Colon (tissue), 2 donors: ENCODE measurements at regions not wholly inside any gene's neighbourhood (a gene's known extent, or its start where the extent isn't known, plus 50 kb on each side); places are given as distances from the start of the nearest gene placed in this dataset.
"Not testable (repeated sequence)": the region's sequence is repeated elsewhere in the genome, so short reads cannot be mapped to it uniquely, and the experiment has no call there.

Experiments
- FAIRE-seq: peaks from 2 replicates; lab custom pipeline; 2012; peaks lifted over from hg19 to GRCh38; lab: Jason Lieb, UNC
- donor health status: control.
- donor health status: control.

GRCh38 chr5:27129926-27130325 lies 91.5 kb upstream of the CDH9 start:
- FAIRE-seq: peak; percentile 5

DNA sequence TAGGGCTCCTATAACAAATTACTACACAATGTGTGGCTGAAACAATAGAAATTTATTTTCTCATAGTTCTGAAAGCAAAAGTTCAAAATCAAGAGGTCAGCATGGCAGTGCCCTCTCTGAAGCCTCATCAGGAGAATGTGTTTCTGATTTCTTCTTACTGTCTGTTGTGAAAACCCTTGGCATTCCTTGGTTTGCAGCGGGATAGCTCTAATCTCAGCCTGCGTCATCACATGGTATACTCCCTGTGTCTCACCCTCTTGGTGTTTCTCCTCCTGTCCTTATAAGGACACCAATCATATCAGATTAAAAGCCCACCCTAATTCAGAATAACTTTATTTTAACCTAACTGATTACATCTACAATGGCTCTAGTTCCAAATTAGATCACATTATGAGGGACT lies 87.5 kb upstream of the CDH9 start:
- no peak for FAIRE-seq

- FAIRE-seq: no peak
Measured at GRCh38 chr5:27124590-27124989, 86.2 kb upstream of the CDH9 start.

DNA sequence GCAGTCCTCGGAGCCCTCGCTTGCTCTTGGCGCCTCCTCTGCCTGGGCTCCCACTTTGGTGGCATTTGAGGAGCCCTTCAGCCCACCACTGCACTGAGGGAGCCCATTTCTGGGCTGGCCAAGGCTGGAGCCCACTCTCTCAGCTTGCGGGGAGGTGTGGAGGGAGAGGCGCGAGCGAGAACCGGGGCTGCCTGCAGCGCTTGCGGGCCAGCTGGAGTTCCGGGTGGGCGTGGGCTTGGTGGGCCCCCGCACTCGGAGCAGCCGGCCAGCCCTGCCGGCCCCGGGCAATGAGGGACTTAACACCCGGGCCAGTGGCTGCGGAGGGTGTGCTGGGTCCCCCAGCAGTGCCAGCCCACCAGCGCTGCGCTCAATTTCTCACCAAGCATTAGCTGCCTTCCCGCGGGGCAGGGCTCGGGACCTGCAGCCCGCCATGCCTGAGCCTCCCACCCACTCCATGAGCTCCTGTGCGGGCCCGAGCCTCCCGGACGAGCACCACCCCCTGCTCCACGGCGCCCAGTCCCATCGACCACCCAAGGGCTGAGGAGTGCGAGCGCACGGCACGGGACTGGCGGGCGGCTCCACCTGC lies 81.4 kb upstream of the CDH9 start:
- FAIRE-seq: not testable (repeated sequence)

DNA sequence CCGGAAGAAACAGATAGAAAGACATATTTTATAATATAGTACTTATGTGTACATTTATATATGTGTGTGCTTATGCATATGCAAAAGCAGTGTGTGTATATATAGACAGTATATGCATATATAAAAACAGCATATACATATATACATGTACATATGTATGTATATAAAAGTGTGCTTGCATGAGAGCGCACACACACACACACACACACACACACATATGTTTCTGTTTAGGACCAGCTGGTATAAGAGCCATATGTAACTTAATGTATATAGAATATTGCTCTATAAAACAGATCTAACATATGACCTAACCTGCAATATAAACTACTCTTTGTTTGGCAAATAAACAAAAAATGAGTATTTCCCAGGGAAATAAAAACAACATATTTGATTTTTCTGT lies 65.1 kb upstream of the CDH9 start:
- no peak for FAIRE-seq

DNA sequence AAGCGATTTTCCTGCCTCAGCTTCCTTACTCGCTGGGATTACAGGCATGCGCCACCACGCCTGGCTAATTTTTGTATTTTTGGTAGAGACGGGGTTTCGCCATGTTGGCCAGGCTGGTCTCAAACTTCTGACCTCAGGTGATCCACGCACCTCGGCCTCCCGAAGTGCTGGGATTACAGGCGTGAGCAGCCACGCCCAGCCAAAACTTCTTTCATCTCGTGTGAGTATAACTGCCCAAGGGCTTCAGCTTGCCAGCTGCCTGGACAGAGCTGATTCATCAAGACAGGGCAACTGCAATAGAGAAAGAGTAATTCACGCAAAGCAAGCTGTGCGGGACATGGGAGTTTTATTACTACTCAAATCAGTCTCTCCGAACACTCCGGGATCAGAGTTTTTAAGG lies 57.4 kb upstream of the CDH9 start:
- FAIRE-seq: not testable (repeated sequence)

GRCh38 chr5:27093279-27093678 lies 54.9 kb upstream of the CDH9 start:
- no peak for FAIRE-seq

GRCh38 chr5:27091858-27092257 lies 53.5 kb upstream of the CDH9 start:
- FAIRE-seq: no peak

DNA sequence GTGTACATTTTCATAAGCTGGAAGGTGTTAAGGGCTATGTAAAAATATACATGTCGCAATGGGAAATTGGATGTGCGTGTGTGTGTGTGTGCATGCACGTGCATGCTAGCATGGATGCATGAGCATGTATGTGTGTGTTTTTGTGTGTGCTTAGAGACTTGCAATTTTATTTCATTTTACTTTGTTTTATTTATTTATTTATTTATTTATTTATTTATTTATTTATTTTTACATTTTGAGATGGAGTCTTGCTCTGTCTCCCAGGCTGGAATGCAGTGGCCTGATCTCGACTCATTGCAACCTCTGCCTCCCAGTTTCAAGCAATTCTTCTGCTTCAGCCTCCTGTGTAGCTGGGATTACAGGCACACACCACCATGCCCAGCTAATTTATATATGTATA lies 50.4 kb upstream of the CDH9 start:
- FAIRE-seq: not testable (repeated sequence)
